ENCODE measurements at regions not wholly inside any gene's neighbourhood (a gene's known extent, or its start where the extent isn't known, plus 50 kb on each side); places are given as distances from the start of the nearest gene placed in this dataset.

DNA sequence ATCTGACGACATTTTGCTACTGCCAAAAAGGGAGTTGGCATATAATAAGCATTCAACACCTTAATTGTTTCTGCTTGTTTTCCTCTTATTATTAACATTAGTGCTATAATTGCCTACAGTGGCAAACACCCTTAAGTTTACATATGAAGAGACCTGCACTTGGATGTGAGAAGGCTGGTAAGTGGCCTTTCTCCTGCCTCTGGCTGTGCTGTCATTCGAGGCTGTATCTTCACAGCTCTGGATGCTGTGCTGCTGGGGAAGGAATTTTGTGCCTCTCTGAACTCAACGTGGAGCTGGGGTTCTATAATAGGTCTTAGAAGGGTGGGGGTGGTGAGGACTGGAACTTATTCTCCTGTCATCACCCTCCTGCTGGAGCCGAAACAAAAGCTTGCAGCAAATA is 385.9 kb downstream of the EMP1 start:
- DNase-seq (ENCODE audit: low read depth): no peak
- no peak overlapping the region for H3K4me3 ChIP-seq (ENCODE audit: low read depth, low read length)
- TF ChIP-seq, protein P1, sequence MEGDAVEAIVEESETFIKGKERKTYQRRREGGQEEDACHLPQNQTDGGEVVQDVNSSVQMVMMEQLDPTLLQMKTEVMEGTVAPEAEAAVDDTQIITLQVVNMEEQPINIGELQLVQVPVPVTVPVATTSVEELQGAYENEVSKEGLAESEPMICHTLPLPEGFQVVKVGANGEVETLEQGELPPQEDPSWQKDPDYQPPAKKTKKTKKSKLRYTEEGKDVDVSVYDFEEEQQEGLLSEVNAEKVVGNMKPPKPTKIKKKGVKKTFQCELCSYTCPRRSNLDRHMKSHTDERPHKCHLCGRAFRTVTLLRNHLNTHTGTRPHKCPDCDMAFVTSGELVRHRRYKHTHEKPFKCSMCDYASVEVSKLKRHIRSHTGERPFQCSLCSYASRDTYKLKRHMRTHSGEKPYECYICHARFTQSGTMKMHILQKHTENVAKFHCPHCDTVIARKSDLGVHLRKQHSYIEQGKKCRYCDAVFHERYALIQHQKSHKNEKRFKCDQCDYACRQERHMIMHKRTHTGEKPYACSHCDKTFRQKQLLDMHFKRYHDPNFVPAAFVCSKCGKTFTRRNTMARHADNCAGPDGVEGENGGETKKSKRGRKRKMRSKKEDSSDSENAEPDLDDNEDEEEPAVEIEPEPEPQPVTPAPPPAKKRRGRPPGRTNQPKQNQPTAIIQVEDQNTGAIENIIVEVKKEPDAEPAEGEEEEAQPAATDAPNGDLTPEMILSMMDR (IDR thresholded peaks at IDR 0.05; ENCODE audit: insufficient read depth, low read depth, low read length, missing control alignments): no peak

DNA sequence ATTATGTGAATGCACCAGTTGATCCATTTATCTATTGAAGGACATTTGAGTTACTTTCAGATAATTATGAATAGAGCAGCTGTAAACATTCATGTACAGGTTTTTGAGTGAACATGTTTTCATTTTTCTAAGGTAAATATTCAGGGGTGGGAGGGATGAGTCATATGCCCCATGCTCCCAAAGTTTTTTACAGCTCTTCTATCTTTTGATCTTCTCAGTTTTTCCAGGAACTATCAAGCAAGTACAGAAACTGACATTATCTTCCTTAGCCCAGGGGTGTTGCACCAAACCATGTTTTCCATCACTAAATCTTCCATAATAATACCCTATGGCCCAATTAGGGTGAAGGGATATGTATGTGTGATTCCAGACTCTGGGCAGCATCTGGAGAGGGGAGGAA is 384.5 kb downstream of the EMP1 start:
- TF ChIP-seq, protein P1 (IDR thresholded peaks at IDR 0.05; ENCODE audit: insufficient read depth, low read depth, low read length, missing control alignments): no peak
- no peak for DNase-seq (ENCODE audit: low read depth)

DNA sequence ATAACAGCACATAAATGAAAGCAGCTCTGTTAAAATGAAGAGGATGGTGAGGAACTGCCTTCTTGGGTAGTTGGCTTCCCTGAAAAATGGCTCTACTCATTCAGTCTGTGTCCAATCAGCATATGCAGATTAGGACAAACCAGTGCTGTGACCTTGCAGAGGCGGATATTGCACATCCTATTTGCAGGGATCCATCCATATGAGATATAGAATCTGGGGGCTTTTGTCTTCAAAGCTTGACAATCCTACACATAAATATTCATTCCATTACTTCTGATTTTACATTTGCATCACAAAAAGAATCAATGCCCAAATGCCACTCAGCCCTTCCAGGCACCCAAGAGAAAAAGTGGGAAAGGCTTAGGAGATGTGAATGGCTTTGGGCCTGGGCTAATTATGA is 383.7 kb downstream of the EMP1 start:
- TF ChIP-seq, protein P1 (IDR thresholded peaks at IDR 0.05; ENCODE audit: insufficient read depth, low read depth, low read length, missing control alignments): no peak
- H3K4me3 ChIP-seq (ENCODE audit: low read depth, low read length): no peak overlapping the region
- no peak for DNase-seq (ENCODE audit: low read depth)

More for the DNA sequence above, 384.5 kb downstream of the EMP1 start:
- no peak overlapping the region for H3K4me3 ChIP-seq (ENCODE audit: low read depth, low read length)

DNA sequence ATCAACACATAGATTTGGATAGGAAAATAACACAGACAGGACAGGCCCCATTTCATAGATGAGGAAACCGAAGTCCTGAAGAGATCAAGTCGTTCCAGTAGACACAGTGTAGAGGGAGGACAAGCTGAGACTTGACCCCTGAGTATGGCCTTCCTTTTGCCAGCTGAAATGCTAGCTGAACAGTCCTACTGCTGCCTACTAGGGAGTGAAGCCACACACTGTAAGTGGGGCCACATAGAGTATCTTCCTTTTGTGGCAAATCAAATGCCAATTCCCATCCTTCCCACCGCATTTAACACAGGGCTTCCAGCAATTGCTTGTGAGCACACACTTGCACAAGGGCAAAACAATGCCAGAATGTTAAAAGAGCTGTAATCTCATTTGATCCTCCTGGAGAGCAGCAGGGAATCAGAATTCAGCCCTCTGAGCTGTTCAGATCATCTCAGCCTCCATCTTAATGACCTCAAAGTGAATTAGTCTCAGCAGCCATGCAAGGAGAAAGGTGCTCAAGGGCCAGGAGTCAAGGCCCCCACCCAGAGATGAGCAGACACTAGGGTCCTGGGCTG is 380.5 kb downstream of the EMP1 start:
- TF ChIP-seq, protein P1 (IDR thresholded peaks at IDR 0.05; ENCODE audit: insufficient read depth, low read depth, low read length, missing control alignments): no peak
- no peak overlapping the region for H3K4me3 ChIP-seq (ENCODE audit: low read depth, low read length)
- no peak for DNase-seq (ENCODE audit: low read depth)

- no peak overlapping the region for H3K4me3 ChIP-seq (ENCODE audit: low read depth, low read length)
- no peak for DNase-seq (ENCODE audit: low read depth)
- TF ChIP-seq, protein P1 (IDR thresholded peaks at IDR 0.05; ENCODE audit: insufficient read depth, low read depth, low read length, missing control alignments): no peak
These were observed 377.3 kb downstream of the EMP1 start for GRCh38 chr12:13573698-13574321.

DNA sequence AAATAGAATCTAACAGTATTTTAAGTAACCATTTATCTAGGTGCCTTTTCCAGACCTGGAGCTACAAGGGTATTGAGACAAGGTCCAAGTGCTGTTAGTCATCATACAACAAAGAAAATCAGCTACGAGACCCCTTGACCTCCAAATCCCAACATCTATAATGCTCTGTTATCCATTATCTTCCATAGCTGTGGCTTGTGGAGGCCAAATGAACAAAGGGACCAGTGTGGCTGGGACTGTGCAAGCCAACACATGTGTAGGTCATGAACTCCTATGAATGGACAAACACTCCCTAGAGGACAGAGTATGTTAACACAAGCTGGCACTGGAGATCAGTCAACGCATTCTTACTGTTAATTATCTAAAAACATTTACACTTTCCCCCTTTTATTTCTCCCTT is 374.5 kb downstream of the EMP1 start:
- DNase-seq (ENCODE audit: low read depth): no peak

More for the DNA sequence above, 374.5 kb downstream of the EMP1 start:
- TF ChIP-seq, protein P1 (IDR thresholded peaks at IDR 0.05; ENCODE audit: insufficient read depth, low read depth, low read length, missing control alignments): no peak
- no peak overlapping the region for H3K4me3 ChIP-seq (ENCODE audit: low read depth, low read length)
